ENCODE measurements at regions not wholly inside any gene's neighbourhood (a gene's known extent, or its start where the extent isn't known, plus 50 kb on each side); places are given as distances from the start of the nearest gene placed in this dataset.
"Not testable (repeated sequence)": the region's sequence is repeated elsewhere in the genome, so short reads cannot be mapped to it uniquely, and the experiment has no call there.

DNA sequence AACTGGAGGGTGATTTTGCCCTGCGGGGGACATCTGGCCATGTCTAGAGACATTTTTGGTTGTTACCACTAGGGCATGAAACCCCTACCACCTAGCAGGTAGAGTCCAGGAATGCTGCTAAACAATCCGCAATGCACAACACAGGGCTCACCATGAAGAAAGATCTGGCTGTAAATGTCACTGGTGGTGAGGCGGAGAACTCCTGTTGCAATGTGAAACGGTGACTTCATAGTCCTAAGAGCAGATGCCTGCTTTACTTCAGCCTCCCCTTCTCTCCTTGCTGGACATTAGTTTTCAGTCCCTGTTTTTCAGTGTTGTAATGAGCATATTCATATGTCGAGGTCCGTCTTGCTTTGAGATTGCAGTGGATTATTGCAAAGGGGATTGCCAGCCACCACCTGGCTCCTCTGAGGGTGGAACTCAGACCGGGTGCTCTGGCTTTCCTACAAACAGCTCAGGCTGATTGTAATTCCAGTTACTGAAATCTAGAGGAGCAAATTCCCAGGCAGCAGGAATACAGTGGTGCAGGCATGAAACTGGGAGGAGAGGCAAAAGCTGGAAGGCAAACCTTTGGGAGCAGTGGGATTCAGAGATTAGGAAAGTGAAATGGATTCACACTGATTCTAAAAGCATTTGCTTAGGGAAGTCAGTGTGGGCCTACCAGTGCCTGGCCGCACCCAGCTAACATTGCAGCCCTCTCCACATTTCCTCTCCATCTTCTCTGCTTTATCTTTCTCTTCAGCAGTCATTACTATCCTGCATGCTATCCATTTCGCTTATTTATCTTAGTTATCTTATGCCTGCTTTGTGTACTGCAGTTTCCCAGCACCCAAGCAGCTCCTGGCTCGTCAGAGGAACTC is 76.1 kb upstream of the PCDH8 start:
- DNase-seq (ENCODE audit: low spot score) (no peak), ATAC-seq (ENCODE audit: low FRiP score) (no peak)
- TF ChIP-seq CTCF (IDR thresholded peaks at IDR 0.05) = no peak

DNA sequence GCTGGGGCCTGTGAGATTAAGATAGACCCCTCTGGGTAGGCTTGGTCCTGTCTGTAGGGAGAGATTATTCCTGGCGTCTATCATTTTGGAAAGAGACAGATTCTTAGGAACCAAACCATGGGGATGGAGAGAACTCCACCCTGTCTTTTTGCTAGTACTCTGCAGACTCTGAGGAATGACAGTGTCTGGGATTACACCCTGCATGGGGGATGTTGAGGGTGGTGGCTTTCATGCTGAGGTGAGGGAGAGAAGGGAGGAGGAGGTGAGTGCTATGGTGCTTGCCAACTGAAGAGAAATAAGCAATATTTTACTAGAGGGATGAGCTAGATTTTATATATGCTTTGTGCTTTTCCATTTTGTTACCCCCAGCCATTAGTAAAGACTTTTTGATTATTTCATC is 74.5 kb upstream of the PCDH8 start:
- no peak for ATAC-seq (ENCODE audit: low FRiP score)
- TF ChIP-seq CTCF (IDR thresholded peaks at IDR 0.05) = no peak

DNA sequence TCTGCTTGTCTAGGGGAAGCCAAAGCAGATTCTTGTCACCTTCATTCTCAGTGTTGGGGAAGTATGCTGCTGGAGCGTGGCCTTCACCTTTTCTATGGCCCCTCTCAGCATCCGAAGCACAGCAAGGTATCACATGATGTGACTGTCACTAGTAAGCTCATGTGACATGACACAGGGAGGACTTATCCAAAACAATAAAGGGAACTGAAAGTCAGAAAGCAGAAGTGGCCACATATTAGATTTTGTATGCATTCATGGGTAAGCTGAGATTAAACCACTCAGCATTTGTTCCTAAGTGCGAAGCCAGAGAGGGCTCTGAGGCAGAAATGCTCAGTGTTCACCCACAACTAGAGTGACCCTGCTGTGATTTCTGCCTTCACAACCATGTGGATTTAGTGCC is 72.8 kb upstream of the PCDH8 start:
- no peak for DNase-seq (ENCODE audit: low spot score)
- no peak for ATAC-seq (ENCODE audit: low FRiP score)
- TF ChIP-seq CTCF (IDR thresholded peaks at IDR 0.05) = no peak

More for the DNA sequence above, 74.5 kb upstream of the PCDH8 start:
- no peak for DNase-seq (ENCODE audit: low spot score)

DNA sequence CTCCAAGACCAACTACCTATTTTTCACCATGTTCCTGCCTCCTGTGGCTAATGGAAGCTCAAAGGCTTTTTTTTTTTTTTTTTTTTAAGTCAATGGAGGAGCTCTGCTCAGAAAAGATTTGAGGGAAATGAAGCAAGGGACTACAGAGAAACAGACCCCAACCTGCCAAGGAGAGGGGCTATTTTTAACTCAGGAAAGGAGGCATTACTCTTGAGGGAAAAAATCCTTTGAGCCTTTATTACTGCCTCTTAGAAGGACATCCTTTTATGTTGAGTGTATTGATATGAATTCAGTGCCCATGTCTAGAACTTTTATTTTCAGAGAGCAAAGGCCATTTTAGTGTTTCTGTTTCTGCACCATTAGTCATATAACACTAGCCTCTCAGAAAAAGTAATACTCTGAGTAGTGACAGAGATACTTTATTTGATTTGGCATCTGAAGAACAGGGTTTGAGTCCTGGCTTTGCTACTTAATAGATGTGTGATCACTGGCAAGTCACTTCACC is 68.1 kb upstream of the PCDH8 start:
- ATAC-seq (ENCODE audit: low FRiP score) = no peak
- no peak for TF ChIP-seq CTCF (IDR thresholded peaks at IDR 0.05)

DNA sequence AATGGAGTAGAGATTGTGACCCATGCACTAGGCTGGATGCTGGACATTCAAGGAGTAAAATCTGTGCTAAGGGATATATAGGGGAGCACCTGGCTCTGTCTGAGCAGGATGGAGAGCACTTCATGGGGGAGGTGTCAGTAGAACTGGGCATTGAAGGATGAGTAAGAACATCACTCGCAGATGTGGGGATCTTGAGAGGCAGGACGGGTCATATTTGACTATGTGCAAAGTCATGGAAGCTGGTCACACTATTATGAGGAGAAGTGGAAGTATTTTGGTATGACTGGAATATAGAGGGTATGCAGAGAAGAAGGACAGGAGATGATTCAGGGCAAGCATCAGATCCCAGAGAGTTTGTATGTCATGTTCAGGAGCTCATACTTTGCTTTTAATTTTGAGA is 62.9 kb upstream of the PCDH8 start:
- TF ChIP-seq CTCF (IDR thresholded peaks at IDR 0.05) = no peak
- ATAC-seq (ENCODE audit: low FRiP score) (no peak), DNase-seq (ENCODE audit: low spot score) (no peak)

More for the DNA sequence above, 68.1 kb upstream of the PCDH8 start:
- DNase-seq (ENCODE audit: low spot score) = no peak

DNA sequence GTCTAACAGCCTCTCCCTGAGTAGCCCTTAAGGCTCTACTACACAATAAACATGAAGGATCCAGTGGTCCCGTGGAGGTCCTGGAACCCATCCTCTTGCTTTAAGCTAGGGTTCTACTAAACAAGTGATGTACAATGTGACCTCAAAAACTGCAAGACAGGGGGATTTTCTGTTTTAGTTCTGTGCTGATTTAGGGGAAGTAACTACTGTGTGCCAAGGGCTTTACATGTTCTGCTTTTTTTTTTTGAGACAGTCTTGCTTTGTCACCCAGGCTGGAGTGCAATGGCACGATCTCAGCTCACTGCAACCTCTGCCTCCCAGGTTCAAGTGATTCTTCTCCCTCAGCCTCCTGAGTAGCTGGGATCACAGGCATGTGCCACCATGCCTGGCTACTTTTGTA is 61.9 kb upstream of the PCDH8 start:
- DNase-seq (ENCODE audit: low spot score); ATAC-seq (ENCODE audit: low FRiP score): not testable (repeated sequence)

- DNase-seq (ENCODE audit: low spot score) (no peak), ATAC-seq (ENCODE audit: low FRiP score) (no peak)
- no peak for TF ChIP-seq CTCF (IDR thresholded peaks at IDR 0.05)
These were observed 57.9 kb upstream of the PCDH8 start for GRCh38 chr13:52906122-52906903.
